ENCODE measurements at regions not wholly inside any gene's neighbourhood (a gene's known extent, or its start where the extent isn't known, plus 50 kb on each side); places are given as distances from the start of the nearest gene placed in this dataset.

DNA sequence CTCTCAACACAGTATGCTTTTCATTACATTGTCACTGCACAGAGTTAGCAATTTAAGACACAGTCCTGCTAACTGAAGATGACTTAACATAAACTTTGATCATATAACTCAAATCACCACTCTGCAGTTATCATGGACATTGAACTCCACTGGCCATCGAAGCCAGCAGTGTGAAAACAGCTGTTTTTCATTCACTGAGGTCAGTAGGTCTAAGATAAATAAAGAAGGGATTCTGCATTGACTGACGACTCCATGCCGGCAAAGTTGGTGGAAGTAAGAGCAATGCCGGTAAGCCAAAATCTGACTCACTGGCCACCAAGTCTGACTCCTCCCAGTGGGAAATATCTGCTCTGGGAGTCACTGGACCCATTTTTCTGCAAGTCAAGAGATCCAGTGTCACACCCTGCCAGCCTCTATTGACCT lies 449.9 kb upstream of the ANKRD30A start:
- H3K9ac ChIP-seq (ENCODE audit: insufficient read depth, low read length), result no peak overlapping the region
- no peaks in the 10 kb centered on the region for H3K79me2 ChIP-seq (ENCODE audit: control insufficient read depth, insufficient read depth, low read length)
- H3K27ac ChIP-seq (ENCODE audit: insufficient read depth, low read length), result no peak overlapping the region
- peak overlapping the region; percentile 44 for H3K4me2 ChIP-seq (ENCODE audit: extremely low read depth, insufficient read depth, low read length)
- no peaks in the 10 kb centered on the region for H4K20me1 ChIP-seq (ENCODE audit: control insufficient read depth, extremely low read depth, insufficient read depth, low read length)
- H3K4me3 ChIP-seq (replicated peaks in 1 of 4; ENCODE audit: control extremely low read depth in 1 of 4, insufficient read depth in 1 of 4, low read depth in 3 of 4, low read length in 4 of 4), result no peak overlapping the region
- no peaks in the 10 kb centered on the region for H3K9me3 ChIP-seq (ENCODE audit: control insufficient read depth, insufficient read depth, low read depth, low read length)
- H3K27me3 ChIP-seq (ENCODE audit: control insufficient read depth, insufficient read depth, low read length), result no peaks in the 10 kb centered on the region
- no peak for TF ChIP-seq EZH2 (IDR thresholded peaks at IDR 0.05; ENCODE audit: low read length, missing control alignments)
- TF ChIP-seq, protein P1, sequence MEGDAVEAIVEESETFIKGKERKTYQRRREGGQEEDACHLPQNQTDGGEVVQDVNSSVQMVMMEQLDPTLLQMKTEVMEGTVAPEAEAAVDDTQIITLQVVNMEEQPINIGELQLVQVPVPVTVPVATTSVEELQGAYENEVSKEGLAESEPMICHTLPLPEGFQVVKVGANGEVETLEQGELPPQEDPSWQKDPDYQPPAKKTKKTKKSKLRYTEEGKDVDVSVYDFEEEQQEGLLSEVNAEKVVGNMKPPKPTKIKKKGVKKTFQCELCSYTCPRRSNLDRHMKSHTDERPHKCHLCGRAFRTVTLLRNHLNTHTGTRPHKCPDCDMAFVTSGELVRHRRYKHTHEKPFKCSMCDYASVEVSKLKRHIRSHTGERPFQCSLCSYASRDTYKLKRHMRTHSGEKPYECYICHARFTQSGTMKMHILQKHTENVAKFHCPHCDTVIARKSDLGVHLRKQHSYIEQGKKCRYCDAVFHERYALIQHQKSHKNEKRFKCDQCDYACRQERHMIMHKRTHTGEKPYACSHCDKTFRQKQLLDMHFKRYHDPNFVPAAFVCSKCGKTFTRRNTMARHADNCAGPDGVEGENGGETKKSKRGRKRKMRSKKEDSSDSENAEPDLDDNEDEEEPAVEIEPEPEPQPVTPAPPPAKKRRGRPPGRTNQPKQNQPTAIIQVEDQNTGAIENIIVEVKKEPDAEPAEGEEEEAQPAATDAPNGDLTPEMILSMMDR (conservative IDR thresholded peaks at IDR 0.05 in 1 of 2, IDR thresholded peaks at IDR 0.05 in 1 of 2; ENCODE audit: low read depth in 1 of 2, low read length in 2 of 2), result no peak
- H3K4me1 ChIP-seq (ENCODE audit: control insufficient read depth, extremely low read depth, insufficient read depth, low read length), result peaks cover 3% of the 10 kb centered on the region
- H3K36me3 ChIP-seq (ENCODE audit: control insufficient read depth, insufficient read depth, low read length), result no peaks in the 10 kb centered on the region
- peak; percentile 52 to 89 for DNase-seq (ENCODE audit: low read depth in 2 of 2)
- H2AFZ ChIP-seq (ENCODE audit: low read length), result no peak overlapping the region

DNA sequence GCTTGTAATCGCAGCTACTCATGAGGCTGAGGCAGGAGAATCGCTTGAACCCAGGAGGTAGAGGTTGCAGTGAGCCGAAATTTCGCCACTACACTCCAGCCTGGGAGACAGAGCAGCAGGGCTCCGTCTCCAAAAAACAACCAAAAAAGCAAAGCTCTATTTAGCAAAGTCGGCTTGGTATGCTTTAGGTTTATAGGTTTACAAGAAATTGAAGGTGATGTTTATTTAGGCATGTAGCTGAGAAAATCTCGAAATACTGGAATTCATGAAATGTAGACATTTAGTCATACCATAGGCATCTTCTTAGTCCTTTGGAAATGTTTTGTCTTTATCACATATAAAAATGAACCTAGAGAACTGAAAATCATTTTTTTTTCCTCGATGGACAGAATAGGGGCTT lies 453.8 kb upstream of the ANKRD30A start:
- H4K20me1 ChIP-seq (ENCODE audit: control insufficient read depth, extremely low read depth, insufficient read depth, low read length), result no peaks in the 10 kb centered on the region
- no peaks in the 10 kb centered on the region for H3K27me3 ChIP-seq (ENCODE audit: control insufficient read depth, insufficient read depth, low read length)
- DNase-seq (ENCODE audit: low read depth in 2 of 2), result peak; percentile 4 to 80
- H3K9me3 ChIP-seq (ENCODE audit: control insufficient read depth, insufficient read depth, low read depth, low read length), result no peaks in the 10 kb centered on the region
- H3K27ac ChIP-seq (ENCODE audit: insufficient read depth, low read length), result no peak overlapping the region
- H3K79me2 ChIP-seq (ENCODE audit: control insufficient read depth, insufficient read depth, low read length), result no peaks in the 10 kb centered on the region
- TF ChIP-seq, protein P1 (conservative IDR thresholded peaks at IDR 0.05 in 1 of 2, IDR thresholded peaks at IDR 0.05 in 1 of 2; ENCODE audit: low read depth in 1 of 2, low read length in 2 of 2), result no peak
- TF ChIP-seq EZH2 (IDR thresholded peaks at IDR 0.05; ENCODE audit: low read length, missing control alignments), result no peak
- H3K4me3 ChIP-seq (replicated peaks in 1 of 4; ENCODE audit: control extremely low read depth in 1 of 4, insufficient read depth in 1 of 4, low read depth in 3 of 4, low read length in 4 of 4), result no peak overlapping the region
- no peaks in the 10 kb centered on the region for H3K4me1 ChIP-seq (ENCODE audit: control insufficient read depth, extremely low read depth, insufficient read depth, low read length)
- no peak overlapping the region for H3K4me2 ChIP-seq (ENCODE audit: extremely low read depth, insufficient read depth, low read length)
- no peak overlapping the region for H3K9ac ChIP-seq (ENCODE audit: insufficient read depth, low read length)
- no peaks in the 10 kb centered on the region for H3K36me3 ChIP-seq (ENCODE audit: control insufficient read depth, insufficient read depth, low read length)
- no peak overlapping the region for H2AFZ ChIP-seq (ENCODE audit: low read length)

DNA sequence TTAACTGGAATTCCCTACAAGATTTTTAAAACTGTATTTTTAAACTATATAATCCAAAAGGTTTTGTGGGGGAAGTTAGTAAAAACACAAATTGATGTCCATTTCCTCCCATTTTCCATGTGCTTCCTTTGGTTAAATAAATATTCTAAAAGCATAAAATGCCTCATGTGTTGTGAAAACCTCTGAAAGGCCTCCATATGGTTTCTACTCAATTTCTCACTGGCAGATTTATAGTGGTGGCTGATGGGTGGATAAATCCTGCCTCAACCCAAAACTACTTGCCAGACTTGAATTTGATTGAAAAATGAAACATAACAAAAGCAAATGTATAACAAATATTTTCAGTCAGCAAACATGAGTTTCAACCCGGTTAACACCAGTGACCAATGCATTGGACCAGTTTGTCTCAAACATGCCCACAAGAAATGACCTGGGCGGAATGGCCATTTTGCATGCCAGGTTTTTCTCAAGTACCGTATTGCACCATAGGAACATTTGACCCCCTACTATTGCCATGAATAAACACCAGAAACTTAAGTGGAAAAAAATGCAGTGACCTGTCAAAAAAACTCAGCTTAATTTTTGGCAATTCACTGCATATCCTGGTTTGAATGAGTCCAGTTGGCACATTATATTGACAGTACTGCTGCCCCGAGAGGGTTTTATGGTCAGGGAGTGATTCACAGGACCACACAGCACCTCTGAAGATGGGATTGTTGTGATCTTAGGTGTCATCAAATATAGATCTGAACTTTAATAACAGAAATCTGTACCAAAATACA lies 454.6 kb upstream of the ANKRD30A start:
- H3K4me3 ChIP-seq (replicated peaks in 1 of 4; ENCODE audit: control extremely low read depth in 1 of 4, insufficient read depth in 1 of 4, low read depth in 3 of 4, low read length in 4 of 4), result no peak overlapping the region
- H3K36me3 ChIP-seq (ENCODE audit: control insufficient read depth, insufficient read depth, low read length), result no peaks in the 10 kb centered on the region
- TF ChIP-seq, protein P1 (conservative IDR thresholded peaks at IDR 0.05 in 1 of 2, IDR thresholded peaks at IDR 0.05 in 1 of 2; ENCODE audit: low read depth in 1 of 2, low read length in 2 of 2), result no peak
- no peak for TF ChIP-seq EZH2 (IDR thresholded peaks at IDR 0.05; ENCODE audit: low read length, missing control alignments)
- no peaks in the 10 kb centered on the region for H3K79me2 ChIP-seq (ENCODE audit: control insufficient read depth, insufficient read depth, low read length)
- H4K20me1 ChIP-seq (ENCODE audit: control insufficient read depth, extremely low read depth, insufficient read depth, low read length), result no peaks in the 10 kb centered on the region
- H3K9me3 ChIP-seq (ENCODE audit: control insufficient read depth, insufficient read depth, low read depth, low read length), result no peaks in the 10 kb centered on the region
- no peak overlapping the region for H3K27ac ChIP-seq (ENCODE audit: insufficient read depth, low read length)
- H3K9ac ChIP-seq (ENCODE audit: insufficient read depth, low read length), result no peak overlapping the region
- H3K27me3 ChIP-seq (ENCODE audit: control insufficient read depth, insufficient read depth, low read length), result no peaks in the 10 kb centered on the region
- no peaks in the 10 kb centered on the region for H3K4me1 ChIP-seq (ENCODE audit: control insufficient read depth, extremely low read depth, insufficient read depth, low read length)
- no peak overlapping the region for H2AFZ ChIP-seq (ENCODE audit: low read length)
- H3K4me2 ChIP-seq (ENCODE audit: extremely low read depth, insufficient read depth, low read length), result no peak overlapping the region
- peak; percentile 22 to 57 for DNase-seq (ENCODE audit: low read depth in 2 of 2)

All from fibroblast of lung (primary cell).